Ovary (tissue), 7 donors: ENCODE measurements at regions not wholly inside any gene's neighbourhood (a gene's known extent, or its start where the extent isn't known, plus 50 kb on each side); places are given as distances from the start of the nearest gene placed in this dataset.

Experiments
- DNase-seq, 5 donors: peaks; one replicate each; pipeline ENCODE4 v3.0.0-alpha.2; 2019 to 2020
- H3K27ac ChIP-seq, 2 donors: fragments of 200-600 bp; one replicate each; pipeline versions ENCODE4 v1.5.1 to v1.8.0; 2019 to 2022
- H3K27me3 ChIP-seq: fragments of 200-600 bp; one replicate; pipeline ENCODE4 v1.8.0; 2022
- H3K36me3 ChIP-seq: fragments of 200-600 bp; sonication (generic); one replicate; pipeline ENCODE4 v1.5.1; 2019
- H3K4me1 ChIP-seq: one replicate; pipeline ENCODE4 v1.8.1; 2013; ENCODE audit warnings: mild to moderate bottlenecking, moderate library complexity; ENCODE audit not compliant: insufficient read depth
- H3K4me3 ChIP-seq: fragments of 200-600 bp; sonication (generic); one replicate; pipeline ENCODE4 v1.5.1; 2017
- H3K9me3 ChIP-seq, 2 donors: fragments of 200-600 bp in 1 of 2; sonication (generic) in 1 of 2; one replicate each; pipeline versions ENCODE4 v1.5.1 to v1.8.1; 2013 to 2019; ENCODE audit warnings: mild to moderate bottlenecking in 1 of 2, moderate library complexity in 1 of 2
- EP300 ChIP-seq: sonication (generic); formaldehyde crosslinking; IDR thresholded peaks from one replicate; pipeline ENCODE4 v1.6.1; 2017; ENCODE audit warnings: antibody characterized with exemption
- POLR2A ChIP-seq: fragments of 450-650 bp; IDR thresholded peaks from one replicate; pipeline ENCODE4 v1.6.1; 2017; ENCODE audit warnings: antibody characterized with exemption, mild to moderate bottlenecking, moderate library complexity
- WGBS, 3 donors: extraction: QIAGEN DNeasy Blood & Tissue Kit in 1 of 3; methylation state at CpG; one replicate each; pipeline versions ENCODE4 v1.1.5 to v1.1.7; 2013 to 2017; 5-methylcytosine and 5-hydroxymethylcytosine counted together
- intact Hi-C, 4 donors: fragments of 100-400 bp; cut with DNase I; formaldehyde crosslinking; loops; one replicate each; pipeline versions ENCODE4 v1.11.0 to v1.15.1; 2022 to 2023
- TF ChIP-seq, protein P1 (sequence below), 3 donors: fragments of 450-650 bp in 2 of 3; fragments of 200-600 bp in 1 of 3; IDR thresholded peaks; one replicate each; pipeline versions ENCODE4 v1.5.1 to v1.8.0; 2016 to 2022; ENCODE audit warnings: antibody characterized with exemption in 3 of 3, mild to moderate bottlenecking in 1 of 3
- donor health status: DM: no; HTN: no; CAD: no; lungs with moderate emphysema.
- donor health status: DM: no; HTN: no; CAD: no.
- donor health status: Bipolar disorder and iron deficiency.
- donor health status: DM: no; HTN: no; CAD: no.
- donor health status: DM: yes; HTN: yes; CAD: no.

- H3K27ac ChIP-seq, result no peak overlapping the region
- no peaks in the 10 kb centered on the region for H3K9me3 ChIP-seq
- H3K4me1 ChIP-seq, result no peaks in the 10 kb centered on the region
- no peak for TF ChIP-seq POLR2A
- no peak for TF ChIP-seq EP300
- TF ChIP-seq, protein P1, sequence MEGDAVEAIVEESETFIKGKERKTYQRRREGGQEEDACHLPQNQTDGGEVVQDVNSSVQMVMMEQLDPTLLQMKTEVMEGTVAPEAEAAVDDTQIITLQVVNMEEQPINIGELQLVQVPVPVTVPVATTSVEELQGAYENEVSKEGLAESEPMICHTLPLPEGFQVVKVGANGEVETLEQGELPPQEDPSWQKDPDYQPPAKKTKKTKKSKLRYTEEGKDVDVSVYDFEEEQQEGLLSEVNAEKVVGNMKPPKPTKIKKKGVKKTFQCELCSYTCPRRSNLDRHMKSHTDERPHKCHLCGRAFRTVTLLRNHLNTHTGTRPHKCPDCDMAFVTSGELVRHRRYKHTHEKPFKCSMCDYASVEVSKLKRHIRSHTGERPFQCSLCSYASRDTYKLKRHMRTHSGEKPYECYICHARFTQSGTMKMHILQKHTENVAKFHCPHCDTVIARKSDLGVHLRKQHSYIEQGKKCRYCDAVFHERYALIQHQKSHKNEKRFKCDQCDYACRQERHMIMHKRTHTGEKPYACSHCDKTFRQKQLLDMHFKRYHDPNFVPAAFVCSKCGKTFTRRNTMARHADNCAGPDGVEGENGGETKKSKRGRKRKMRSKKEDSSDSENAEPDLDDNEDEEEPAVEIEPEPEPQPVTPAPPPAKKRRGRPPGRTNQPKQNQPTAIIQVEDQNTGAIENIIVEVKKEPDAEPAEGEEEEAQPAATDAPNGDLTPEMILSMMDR (IDR thresholded peaks at IDR 0.05), result no peak
- H3K27me3 ChIP-seq, result no peaks in the 10 kb centered on the region
- 61 to 68% (median 66%) methylated on average over 3 of the region's 3 CpGs for WGBS, 3 donors
- DNase-seq, result no peak
- H3K4me3 ChIP-seq, result no peak overlapping the region
- H3K36me3 ChIP-seq, result no peaks in the 10 kb centered on the region
- intact Hi-C loops, result no loop called here
These were observed 390.8 kb downstream of the DTWD2 start for GRCh38 chr5:118597543-118597942.

DNA sequence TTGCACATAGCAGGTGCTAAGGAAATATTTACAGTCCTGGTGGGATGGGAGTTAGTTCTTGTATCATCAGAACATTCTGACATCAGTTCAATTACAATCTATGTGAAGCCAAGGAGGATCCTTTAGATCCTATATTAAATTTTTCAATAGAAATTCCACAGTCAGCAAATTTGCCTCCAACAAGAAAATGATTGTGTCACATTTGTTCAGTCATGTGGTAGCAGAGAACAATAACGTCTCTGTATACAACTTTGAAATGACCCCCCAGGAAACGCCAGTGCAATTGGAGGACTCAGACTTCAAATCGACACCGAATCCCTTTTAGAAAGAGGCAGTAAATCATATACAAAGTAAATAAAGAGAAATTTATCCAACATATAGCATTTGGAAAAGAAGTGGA is 392.1 kb downstream of the DTWD2 start:
- TF ChIP-seq, protein P1 (IDR thresholded peaks at IDR 0.05), result no peak
- TF ChIP-seq POLR2A, result no peak
- TF ChIP-seq EP300, result no peak
- Histone ChIP-seq H3K4me3 (no peak overlapping the region), H3K36me3 (no peaks in the 10 kb centered on the region), H3K9me3 (no peaks in the 10 kb centered on the region), H3K27ac (no peak overlapping the region), H3K27me3 (no peaks in the 10 kb centered on the region), H3K4me1 (no peaks in the 10 kb centered on the region)
- DNase-seq, result no peak
- 79 to 91% (median 91%) methylated on average over 4 of the region's 4 CpGs for WGBS, 3 donors
- intact Hi-C loops, result no loop called here

GRCh38 chr5:118593003-118593328 is 395.4 kb downstream of the DTWD2 start:
- H3K4me3 ChIP-seq, result no peak overlapping the region
- intact Hi-C loops, result no loop called here
- no peak for DNase-seq
- WGBS, 3 donors, result 90 to 95% (median 93%) methylated on average over 1 of the region's 1 CpG
- H3K36me3 ChIP-seq, result no peaks in the 10 kb centered on the region
- H3K9me3 ChIP-seq, result no peaks in the 10 kb centered on the region
- no peak for TF ChIP-seq POLR2A
- TF ChIP-seq, protein P1 (IDR thresholded peaks at IDR 0.05), result no peak
- TF ChIP-seq EP300, result no peak
- H3K27ac ChIP-seq, result no peak overlapping the region
- H3K4me1 ChIP-seq, result no peaks in the 10 kb centered on the region
- no peaks in the 10 kb centered on the region for H3K27me3 ChIP-seq

- Histone ChIP-seq H3K36me3 (no peaks in the 10 kb centered on the region), H3K4me1 (no peaks in the 10 kb centered on the region), H3K9me3 (no peaks in the 10 kb centered on the region), H3K27me3 (no peaks in the 10 kb centered on the region), H3K27ac (no peak overlapping the region), H3K4me3 (no peak overlapping the region)
- WGBS, 3 donors, result 68 to 87% (median 83%) methylated on average over 5 of the region's 5 CpGs
- TF ChIP-seq, protein P1 (IDR thresholded peaks at IDR 0.05), result no peak
- no peak for TF ChIP-seq POLR2A
- TF ChIP-seq EP300, result no peak
- intact Hi-C loops, result no loop called here
- DNase-seq, result no peak
These were observed 395.9 kb downstream of the DTWD2 start for GRCh38 chr5:118592229-118593002.
